ENCODE measurements at regions not wholly inside any gene's neighbourhood (a gene's known extent, or its start where the extent isn't known, plus 50 kb on each side); places are given as distances from the start of the nearest gene placed in this dataset.

DNA sequence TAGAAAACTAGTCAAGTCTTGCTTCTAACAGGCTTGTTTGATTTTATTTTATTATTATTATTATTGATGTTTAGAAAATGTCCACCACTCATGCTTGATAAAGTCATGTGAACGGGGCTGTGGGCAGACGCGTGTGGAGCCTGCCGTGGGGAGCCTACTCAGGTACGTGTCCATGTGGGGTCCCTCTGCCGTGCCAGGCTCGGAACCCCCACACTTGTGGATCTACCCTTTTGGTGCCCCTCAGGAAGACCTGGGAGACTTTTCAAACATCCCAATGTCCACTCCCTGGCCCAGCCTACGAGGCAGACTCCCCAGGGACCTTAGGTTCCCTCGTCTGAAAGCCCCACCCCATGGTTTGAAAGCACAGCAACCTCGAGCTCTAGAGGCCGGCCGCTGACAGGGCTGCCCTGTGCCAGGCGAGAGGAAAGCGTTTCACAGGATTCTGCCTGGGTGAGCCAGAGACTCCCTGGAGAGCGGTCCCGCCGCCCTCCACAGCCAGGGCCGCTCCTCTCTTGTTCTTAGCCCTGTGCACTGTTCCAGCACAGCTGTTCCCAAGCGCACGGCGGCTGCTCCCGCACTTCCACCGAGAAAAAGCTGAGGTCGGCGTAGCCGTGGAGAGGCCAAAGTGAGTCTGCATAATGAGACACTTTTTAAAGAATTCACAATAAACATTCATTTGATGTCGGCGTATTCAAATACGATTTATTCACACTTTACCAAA is 249.7 kb downstream of the TTLL2 start:
- no peak overlapping the region for H2AFZ ChIP-seq (ENCODE audit: low read length)
- 81% methylated on average over 27 of the region's 29 CpGs for WGBS (ENCODE audit: low lambda C conversion rate)
- CTCF ChIA-PET (ENCODE audit: low intra/inter-chr PET ratio, low total read pairs) = no interaction called here
- no peak overlapping the region for H3K4me2 ChIP-seq (ENCODE audit: low read depth, low read length)
- H4K20me1 ChIP-seq (ENCODE audit: insufficient read depth, low read length) = no peaks in the 10 kb centered on the region
- H3K4me3 ChIP-seq (replicated peaks in 1 of 3; ENCODE audit: insufficient read depth in 1 of 3, low read depth in 2 of 3, low read length in 3 of 3) = no peak overlapping the region
- POLR2A ChIA-PET = no interaction called here
- H3K9ac ChIP-seq (ENCODE audit: insufficient read depth, low read depth, low read length) = no peak overlapping the region
- no peak overlapping the region for H3K27ac ChIP-seq (ENCODE audit: extremely low read length, insufficient read depth, low read length)
- in situ Hi-C loops (cut with HindIII; ENCODE audit: extremely low pct_ligation_motif_present, low pct_unique_long_range_greater_than_20kb) = no loop called here
- peaks cover 49% of the 10 kb centered on the region for H3K4me1 ChIP-seq (ENCODE audit: insufficient read depth, low read length)
- DNase-seq (ENCODE audit: low spot score) (no peak), ATAC-seq (no peak), FAIRE-seq (no peak)
- no peaks in the 10 kb centered on the region for H3K9me3 ChIP-seq (ENCODE audit: low read length)
- H3K36me3 ChIP-seq (replicated peaks in 1 of 2; ENCODE audit: control insufficient read depth in 1 of 2, insufficient read depth in 2 of 2, low read length in 2 of 2) = no peaks in the 10 kb centered on the region
- no TSS peak for BruUV-seq (replicated peaks)
- no peaks in the 10 kb centered on the region for H3K79me2 ChIP-seq (ENCODE audit: insufficient read depth, low read length)
- intact Hi-C loops (cut with micrococcal nuclease; ENCODE audit: unreplicated experiment) = no loop called here
- H3K27me3 ChIP-seq (ENCODE audit: control insufficient read depth in 1 of 2, insufficient read depth in 2 of 2, low read length in 2 of 2) = peaks cover 11 to 25% of the 10 kb centered on the region in 2 experiments; a peak in 4 of 5 replicates
- peak; percentile 52; the same call in 1 of the 2 replicates for TF ChIP-seq ZBTB33 (CRISPR knock-in tag; IDR thresholded peaks at IDR 0.05)
- TF ChIP-seq DPF2 (CRISPR knock-in tag; IDR thresholded peaks at IDR 0.05; ENCODE audit: borderline replicate concordance, low read depth) = no peak
- TF ChIP-seq HNRNPH1 (optimal IDR thresholded peaks at IDR 0.05; ENCODE audit: low read depth, low read length) = no peak
- TF ChIP-seq ZNF501 (CRISPR knock-in tag; IDR thresholded peaks at IDR 0.05) = 0 out of 2 replicates have a peak, but pooled peaks have one; percentile 33
- peak; percentile 58; the same call in 1 of the 2 replicates for TF ChIP-seq ZBTB38 (CRISPR knock-in tag; IDR thresholded peaks at IDR 0.05)
- TF ChIP-seq, protein P1, sequence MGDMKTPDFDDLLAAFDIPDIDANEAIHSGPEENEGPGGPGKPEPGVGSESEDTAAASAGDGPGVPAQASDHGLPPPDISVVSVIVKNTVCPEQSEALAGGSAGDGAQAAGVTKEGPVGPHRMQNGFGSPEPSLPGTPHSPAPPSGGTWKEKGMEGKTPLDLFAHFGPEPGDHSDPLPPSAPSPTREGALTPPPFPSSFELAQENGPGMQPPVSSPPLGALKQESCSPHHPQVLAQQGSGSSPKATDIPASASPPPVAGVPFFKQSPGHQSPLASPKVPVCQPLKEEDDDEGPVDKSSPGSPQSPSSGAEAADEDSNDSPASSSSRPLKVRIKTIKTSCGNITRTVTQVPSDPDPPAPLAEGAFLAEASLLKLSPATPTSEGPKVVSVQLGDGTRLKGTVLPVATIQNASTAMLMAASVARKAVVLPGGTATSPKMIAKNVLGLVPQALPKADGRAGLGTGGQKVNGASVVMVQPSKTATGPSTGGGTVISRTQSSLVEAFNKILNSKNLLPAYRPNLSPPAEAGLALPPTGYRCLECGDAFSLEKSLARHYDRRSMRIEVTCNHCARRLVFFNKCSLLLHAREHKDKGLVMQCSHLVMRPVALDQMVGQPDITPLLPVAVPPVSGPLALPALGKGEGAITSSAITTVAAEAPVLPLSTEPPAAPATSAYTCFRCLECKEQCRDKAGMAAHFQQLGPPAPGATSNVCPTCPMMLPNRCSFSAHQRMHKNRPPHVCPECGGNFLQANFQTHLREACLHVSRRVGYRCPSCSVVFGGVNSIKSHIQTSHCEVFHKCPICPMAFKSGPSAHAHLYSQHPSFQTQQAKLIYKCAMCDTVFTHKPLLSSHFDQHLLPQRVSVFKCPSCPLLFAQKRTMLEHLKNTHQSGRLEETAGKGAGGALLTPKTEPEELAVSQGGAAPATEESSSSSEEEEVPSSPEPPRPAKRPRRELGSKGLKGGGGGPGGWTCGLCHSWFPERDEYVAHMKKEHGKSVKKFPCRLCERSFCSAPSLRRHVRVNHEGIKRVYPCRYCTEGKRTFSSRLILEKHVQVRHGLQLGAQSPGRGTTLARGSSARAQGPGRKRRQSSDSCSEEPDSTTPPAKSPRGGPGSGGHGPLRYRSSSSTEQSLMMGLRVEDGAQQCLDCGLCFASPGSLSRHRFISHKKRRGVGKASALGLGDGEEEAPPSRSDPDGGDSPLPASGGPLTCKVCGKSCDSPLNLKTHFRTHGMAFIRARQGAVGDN (CRISPR knock-in tag; IDR thresholded peaks at IDR 0.05) = 0 out of 2 replicates have a peak, but pooled peaks have one; percentile 18
- TF ChIP-seq ZNF17 (CRISPR knock-in tag; IDR thresholded peaks at IDR 0.05) = no peak
